Thoracic aorta (tissue), 2 donors: ENCODE measurements at regions not wholly inside any gene's neighbourhood (a gene's known extent, or its start where the extent isn't known, plus 50 kb on each side); places are given as distances from the start of the nearest gene placed in this dataset.

Experiments used
- ATAC-seq: fragments of 150-250 bp; one replicate; pipeline ENCODE4 v1.8.0; 2017; ENCODE audit warnings: low read depth; ENCODE audit not compliant: insufficient number of reproducible peaks, low FRiP score
- DNase-seq: peaks from one replicate; pipeline ENCODE4 v3.0.0-alpha.2; 2020; ENCODE audit warnings: low spot score
- H3K27ac ChIP-seq, 2 donors: fragments of 200-600 bp; sonication (generic); 1 replicate in 1 of 2; 2 replicates in 1 of 2; pipeline ENCODE4 v1.5.1; 2016; ENCODE audit warnings: mild to moderate bottlenecking in 2 of 2, moderate library complexity in 2 of 2
- H3K27me3 ChIP-seq: fragments of 200-600 bp; sonication (generic); replicated peaks from 2 replicates; pipeline ENCODE4 v1.6.0; 2016; ENCODE audit warnings: mild to moderate bottlenecking; ENCODE audit not compliant: insufficient read depth
- H3K36me3 ChIP-seq: fragments of 200-600 bp; sonication (generic); one replicate; pipeline ENCODE4 v1.5.1; 2016
- H3K4me1 ChIP-seq, 2 donors: fragments of 200-600 bp; sonication (generic); 1 replicate in 1 of 2; 2 replicates in 1 of 2; pipeline versions ENCODE4 v1.5.1 to v1.6.0; 2016; ENCODE audit warnings: low read depth in 2 of 2, mild to moderate bottlenecking in 1 of 2; ENCODE audit not compliant: control insufficient read depth in 1 of 2
- H3K4me3 ChIP-seq: fragments of 200-600 bp; sonication (generic); 2 replicates; pipeline ENCODE4 v1.5.1; 2016; ENCODE audit warnings: mild to moderate bottlenecking
- H3K9me3 ChIP-seq: fragments of 200-600 bp; sonication (generic); 2 replicates; pipeline ENCODE4 v1.5.1; 2016
- CTCF ChIP-seq: fragments of 200-600 bp; sonication (generic); IDR thresholded peaks from one replicate; pipeline ENCODE4 v1.5.1; 2019; ENCODE audit warnings: antibody characterized with exemption

GRCh38 chr1:69197816-69198215 lies 369.9 kb upstream of the LRRC7 start:
- H3K4me3 ChIP-seq, result no peak overlapping the region
- no peaks in the 10 kb centered on the region for H3K36me3 ChIP-seq
- no peak for TF ChIP-seq CTCF
- no peaks in the 10 kb centered on the region for H3K4me1 ChIP-seq
- no peaks in the 10 kb centered on the region for H3K9me3 ChIP-seq
- H3K27ac ChIP-seq, result no peak overlapping the region
- DNase-seq (no peak), ATAC-seq (no peak)
- no peaks in the 10 kb centered on the region for H3K27me3 ChIP-seq

- Histone ChIP-seq H3K27ac (no peak overlapping the region), H3K4me3 (no peak overlapping the region), H3K4me1 (no peaks in the 10 kb centered on the region), H3K9me3 (peaks cover 5% of the 10 kb centered on the region), H3K36me3 (no peaks in the 10 kb centered on the region), H3K27me3 (no peaks in the 10 kb centered on the region)
- ATAC-seq (no peak), DNase-seq (no peak)
- no peak for TF ChIP-seq CTCF
These were observed 366.0 kb upstream of the LRRC7 start for GRCh38 chr1:69201716-69202115.

GRCh38 chr1:69203166-69203565 lies 364.6 kb upstream of the LRRC7 start:
- no peak overlapping the region for H3K4me3 ChIP-seq
- no peak for TF ChIP-seq CTCF
- no peaks in the 10 kb centered on the region for H3K27me3 ChIP-seq
- no peak overlapping the region for H3K27ac ChIP-seq
- DNase-seq (no peak), ATAC-seq (no peak)
- H3K9me3 ChIP-seq, result peaks cover 5% of the 10 kb centered on the region
- H3K4me1 ChIP-seq, result no peaks in the 10 kb centered on the region
- H3K36me3 ChIP-seq, result no peaks in the 10 kb centered on the region

GRCh38 chr1:69213644-69214043 lies 354.1 kb upstream of the LRRC7 start:
- ATAC-seq (no peak), DNase-seq (no peak)
- no peaks in the 10 kb centered on the region for H3K36me3 ChIP-seq
- H3K4me1 ChIP-seq, result no peaks in the 10 kb centered on the region
- H3K27me3 ChIP-seq, result no peaks in the 10 kb centered on the region
- no peak overlapping the region for H3K4me3 ChIP-seq
- no peak for TF ChIP-seq CTCF
- no peak overlapping the region for H3K27ac ChIP-seq
- H3K9me3 ChIP-seq, result no peaks in the 10 kb centered on the region

- no peak for TF ChIP-seq CTCF
- Histone ChIP-seq H3K36me3 (no peaks in the 10 kb centered on the region), H3K4me1 (no peaks in the 10 kb centered on the region), H3K4me3 (no peak overlapping the region), H3K27ac (no peak overlapping the region), H3K27me3 (no peaks in the 10 kb centered on the region), H3K9me3 (no peaks in the 10 kb centered on the region)
- ATAC-seq (no peak), DNase-seq (no peak)
These were observed 351.8 kb upstream of the LRRC7 start for GRCh38 chr1:69215883-69216282.
